Neural progenitor cell (in vitro differentiated cells): ENCODE measurements at regions not wholly inside any gene's neighbourhood (a gene's known extent, or its start where the extent isn't known, plus 50 kb on each side); places are given as distances from the start of the nearest gene placed in this dataset.

Source experiments
- DNase-seq: peaks from one replicate; pipeline ENCODE4 v3.0.0-alpha.2; 2016; ENCODE audit warnings: low spot score
- H2AFZ ChIP-seq: fragments of 200-600 bp; sonication (generic); replicated peaks from 2 replicates; pipeline ENCODE4 v1.6.1; 2016; ENCODE audit warnings: antibody characterized with exemption
- H3F3A ChIP-seq: fragments of 200-600 bp; sonication (generic); 2 replicates; pipeline ENCODE4 v1.6.1; 2016; ENCODE audit warnings: antibody characterized with exemption, low read depth
- H3K27ac ChIP-seq: fragments of 200-600 bp; sonication (generic); 2 replicates; pipeline ENCODE4 v1.5.1; 2016; ENCODE audit warnings: mild to moderate bottlenecking
- H3K27me3 ChIP-seq: fragments of 200-600 bp; sonication (generic); 2 replicates; pipeline ENCODE4 v1.6.1; 2016; ENCODE audit warnings: mild to moderate bottlenecking, moderate library complexity
- H3K36me3 ChIP-seq: fragments of 200-600 bp; sonication (generic); 2 replicates; pipeline ENCODE4 v1.5.1; 2016
- H3K4me1 ChIP-seq: fragments of 200-600 bp; sonication (generic); 2 replicates; pipeline ENCODE4 v1.6.1; 2016; ENCODE audit warnings: mixed run types
- H3K4me2 ChIP-seq: fragments of 200-600 bp; sonication (generic); 2 replicates; pipeline ENCODE4 v1.6.1; 2016
- H3K4me3 ChIP-seq: fragments of 200-600 bp; sonication (generic); 2 replicates; pipeline ENCODE4 v1.5.1; 2016
- H3K79me2 ChIP-seq: fragments of 200-600 bp; sonication (generic); 2 replicates; pipeline ENCODE4 v1.6.1; 2016; ENCODE audit warnings: low read depth
- H3K9ac ChIP-seq: fragments of 200-600 bp; sonication (generic); 2 replicates; pipeline ENCODE4 v1.6.1; 2016
- H3K9me3 ChIP-seq: fragments of 200-600 bp; sonication (generic); 2 replicates; pipeline ENCODE4 v1.5.1; 2016; ENCODE audit warnings: low read depth
- H4K20me1 ChIP-seq: fragments of 200-600 bp; sonication (generic); 2 replicates; pipeline ENCODE4 v1.6.1; 2016; ENCODE audit warnings: low read depth
- H3K27ac Mint-ChIP-seq: 3 replicates; pipeline ENCODE4 v1.8.0; 2021; ENCODE audit warnings: mixed read lengths
- H3K27me3 Mint-ChIP-seq: 2 replicates; pipeline ENCODE4 v1.8.0; 2022; ENCODE audit warnings: low read depth, mild to moderate bottlenecking, inconsistent platforms, moderate library complexity, mixed read lengths; ENCODE audit not compliant: insufficient read depth
- H3K36me3 Mint-ChIP-seq: 3 replicates; pipeline ENCODE4 v1.8.0; 2021; ENCODE audit warnings: mixed read lengths
- H3K4me1 Mint-ChIP-seq: 3 replicates; pipeline ENCODE4 v1.8.0; 2021; ENCODE audit warnings: mixed read lengths
- H3K4me3 Mint-ChIP-seq: 3 replicates; pipeline ENCODE4 v1.8.0; 2021; ENCODE audit warnings: mild to moderate bottlenecking, moderate library complexity, mixed read lengths
- H3K9me3 Mint-ChIP-seq: 3 replicates; pipeline ENCODE4 v1.8.0; 2020; ENCODE audit warnings: mixed read lengths
- EZH2 ChIP-seq: fragments of 200-600 bp; sonication (generic); IDR thresholded peaks from 2 replicates; pipeline ENCODE4 v1.6.1; 2017; ENCODE audit warnings: antibody characterized with exemption, mild to moderate bottlenecking, moderate library complexity
- EZH2phosphoT487 ChIP-seq: fragments of 200-600 bp; sonication (generic); IDR thresholded peaks from 2 replicates; pipeline ENCODE4 v1.6.1; 2017; ENCODE audit warnings: antibody characterized with exemption
- TF ChIP-seq, protein P1 (sequence below): fragments of 200-600 bp; sonication (generic); IDR thresholded peaks from 2 replicates; pipeline ENCODE4 v1.5.1; 2017; ENCODE audit warnings: antibody characterized with exemption, mild to moderate bottlenecking

DNA sequence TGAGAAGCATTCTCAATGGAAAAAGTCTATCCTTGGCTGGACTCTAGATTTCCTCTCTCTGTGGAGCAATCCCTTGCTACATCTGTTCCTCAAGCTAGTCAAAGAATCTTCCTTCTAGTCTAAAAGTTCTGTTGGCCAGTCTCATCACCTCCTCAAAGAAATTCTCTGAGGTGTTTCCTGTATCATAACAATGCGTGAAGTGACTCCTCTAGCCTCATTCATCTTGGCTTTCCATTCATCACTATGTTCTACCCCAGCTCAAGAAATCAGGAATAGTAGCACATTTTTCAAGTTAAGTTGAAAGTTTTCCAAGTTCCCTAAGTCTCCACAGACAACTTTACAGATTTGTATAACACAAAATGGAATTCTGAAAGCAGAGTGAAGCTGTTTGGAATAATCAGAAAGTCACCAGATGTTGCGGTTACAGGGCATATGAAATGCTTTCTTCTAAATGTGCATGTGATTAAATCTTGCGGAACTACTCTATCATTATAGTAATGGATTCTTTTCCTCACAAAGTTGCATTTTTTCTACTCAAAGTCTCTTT lies 176.6 kb upstream of the FREM1 start:
- DNase-seq, result no peak
- Histone ChIP-seq H3K9me3 (no peaks in the 10 kb centered on the region), H3K4me1 (no peaks in the 10 kb centered on the region), H3K4me2 (no peak overlapping the region), H3K4me3 (no peak overlapping the region), H3K27ac (no peak overlapping the region), H3K79me2 (no peaks in the 10 kb centered on the region), H3F3A (no peaks in the 10 kb centered on the region), H3K9ac (no peak overlapping the region), H3K27me3 (no peaks in the 10 kb centered on the region), H4K20me1 (no peaks in the 10 kb centered on the region), H2AFZ (no peak overlapping the region), H3K36me3 (no peaks in the 10 kb centered on the region)
- Mint-ChIP-seq H3K27ac (no peak overlapping the region), H3K4me3 (no peak overlapping the region), H3K9me3 (peaks cover 2% of the 10 kb centered on the region), H3K36me3 (no peaks in the 10 kb centered on the region), H3K27me3 (no peaks in the 10 kb centered on the region), H3K4me1 (no peaks in the 10 kb centered on the region)
- TF ChIP-seq EZH2 (no peak), EZH2phosphoT487 (no peak)
- TF ChIP-seq, protein P1, sequence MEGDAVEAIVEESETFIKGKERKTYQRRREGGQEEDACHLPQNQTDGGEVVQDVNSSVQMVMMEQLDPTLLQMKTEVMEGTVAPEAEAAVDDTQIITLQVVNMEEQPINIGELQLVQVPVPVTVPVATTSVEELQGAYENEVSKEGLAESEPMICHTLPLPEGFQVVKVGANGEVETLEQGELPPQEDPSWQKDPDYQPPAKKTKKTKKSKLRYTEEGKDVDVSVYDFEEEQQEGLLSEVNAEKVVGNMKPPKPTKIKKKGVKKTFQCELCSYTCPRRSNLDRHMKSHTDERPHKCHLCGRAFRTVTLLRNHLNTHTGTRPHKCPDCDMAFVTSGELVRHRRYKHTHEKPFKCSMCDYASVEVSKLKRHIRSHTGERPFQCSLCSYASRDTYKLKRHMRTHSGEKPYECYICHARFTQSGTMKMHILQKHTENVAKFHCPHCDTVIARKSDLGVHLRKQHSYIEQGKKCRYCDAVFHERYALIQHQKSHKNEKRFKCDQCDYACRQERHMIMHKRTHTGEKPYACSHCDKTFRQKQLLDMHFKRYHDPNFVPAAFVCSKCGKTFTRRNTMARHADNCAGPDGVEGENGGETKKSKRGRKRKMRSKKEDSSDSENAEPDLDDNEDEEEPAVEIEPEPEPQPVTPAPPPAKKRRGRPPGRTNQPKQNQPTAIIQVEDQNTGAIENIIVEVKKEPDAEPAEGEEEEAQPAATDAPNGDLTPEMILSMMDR, result no peak

DNA sequence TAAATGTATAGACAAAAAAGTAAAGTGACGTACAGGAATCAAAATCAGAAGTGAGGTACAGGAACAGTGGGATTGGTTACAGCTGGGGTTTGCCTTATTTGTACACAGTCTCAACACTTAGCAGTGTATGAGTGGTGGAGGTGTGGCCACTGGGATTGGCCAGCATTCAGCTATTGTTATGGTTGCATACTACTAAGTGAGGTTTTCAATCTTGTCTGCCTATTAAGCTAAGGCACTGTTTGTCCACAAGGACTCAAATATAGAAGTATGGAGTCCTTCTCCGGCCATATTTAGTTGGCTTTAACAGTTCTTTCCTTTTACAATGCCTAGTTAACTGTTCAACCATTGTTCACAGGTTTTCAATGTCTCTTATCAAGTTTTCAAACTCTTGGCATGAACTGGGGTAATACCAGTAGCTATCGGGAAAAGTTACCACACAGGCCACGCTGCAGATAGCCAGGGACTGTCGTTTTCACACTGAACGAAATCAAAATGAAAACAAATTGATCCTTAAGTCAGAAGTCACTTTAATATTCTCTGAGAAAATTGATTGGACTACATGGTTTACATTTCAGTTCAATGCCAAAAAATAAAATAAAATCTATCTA lies 176.0 kb upstream of the FREM1 start:
- Histone ChIP-seq H2AFZ (peak overlapping the region; percentile 73), H3K4me2 (no peak overlapping the region), H3K27me3 (no peaks in the 10 kb centered on the region), H3K36me3 (no peaks in the 10 kb centered on the region), H3K4me1 (no peaks in the 10 kb centered on the region), H3K9ac (no peak overlapping the region), H3F3A (no peaks in the 10 kb centered on the region), H3K4me3 (no peak overlapping the region), H4K20me1 (no peaks in the 10 kb centered on the region), H3K9me3 (no peaks in the 10 kb centered on the region), H3K79me2 (no peaks in the 10 kb centered on the region), H3K27ac (no peak overlapping the region)
- Mint-ChIP-seq H3K27me3 (no peaks in the 10 kb centered on the region), H3K4me1 (no peaks in the 10 kb centered on the region), H3K4me3 (no peak overlapping the region), H3K36me3 (no peaks in the 10 kb centered on the region), H3K27ac (no peak overlapping the region), H3K9me3 (peaks cover 3% of the 10 kb centered on the region)
- no peak for TF ChIP-seq EZH2
- no peak for DNase-seq

DNA sequence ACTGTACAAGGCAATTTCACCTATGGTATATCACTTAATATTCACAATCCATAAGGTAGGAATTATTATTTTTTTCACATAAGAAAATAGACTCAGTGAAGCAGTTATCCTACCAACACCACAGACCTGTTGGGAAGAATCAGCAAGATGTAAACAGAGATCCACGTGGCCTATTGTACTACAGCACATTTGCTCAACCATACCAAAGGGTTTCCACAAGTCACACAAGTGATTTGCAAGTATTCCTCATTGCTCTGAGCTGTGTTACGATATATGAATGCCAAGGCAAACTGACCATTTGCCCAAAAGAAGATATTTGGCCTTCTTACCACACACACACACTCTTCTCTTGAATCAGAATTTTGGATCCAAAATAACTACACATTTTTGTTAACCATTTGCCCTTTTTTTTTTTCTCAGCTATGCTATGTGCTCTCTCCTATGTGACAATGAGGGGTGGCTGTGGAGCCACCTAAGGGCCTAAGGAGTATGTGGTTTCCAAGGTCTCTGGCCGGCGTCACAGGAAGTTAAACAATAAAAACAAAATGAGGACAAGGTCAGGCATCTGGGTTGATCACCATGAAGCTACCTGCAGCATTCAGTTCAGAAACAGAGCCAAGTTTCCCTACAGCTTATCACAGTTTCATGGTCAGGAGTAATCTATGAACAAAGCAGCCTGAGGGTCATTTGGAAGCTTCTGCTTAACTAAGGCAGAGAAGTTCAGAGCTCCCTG lies 171.0 kb upstream of the FREM1 start:
- peaks cover 2% of the 10 kb centered on the region for H3K4me1 Mint-ChIP-seq
- Histone ChIP-seq H3K9me3 (no peaks in the 10 kb centered on the region), H2AFZ (no peak overlapping the region), H3K4me3 (no peak overlapping the region), H3K9ac (no peak overlapping the region), H3F3A (no peaks in the 10 kb centered on the region), H3K79me2 (no peaks in the 10 kb centered on the region), H3K27ac (no peak overlapping the region), H3K4me2 (no peak overlapping the region), H3K27me3 (no peaks in the 10 kb centered on the region), H4K20me1 (no peaks in the 10 kb centered on the region), H3K4me1 (no peaks in the 10 kb centered on the region), H3K36me3 (no peaks in the 10 kb centered on the region)
- H3K9me3 Mint-ChIP-seq, result peaks cover 7% of the 10 kb centered on the region
- H3K4me3 Mint-ChIP-seq, result no peak overlapping the region
- no peaks in the 10 kb centered on the region for H3K27me3 Mint-ChIP-seq
- no peak for DNase-seq
- TF ChIP-seq EZH2phosphoT487 (no peak), EZH2 (no peak)
- H3K27ac Mint-ChIP-seq, result no peak overlapping the region
- no peaks in the 10 kb centered on the region for H3K36me3 Mint-ChIP-seq

DNA sequence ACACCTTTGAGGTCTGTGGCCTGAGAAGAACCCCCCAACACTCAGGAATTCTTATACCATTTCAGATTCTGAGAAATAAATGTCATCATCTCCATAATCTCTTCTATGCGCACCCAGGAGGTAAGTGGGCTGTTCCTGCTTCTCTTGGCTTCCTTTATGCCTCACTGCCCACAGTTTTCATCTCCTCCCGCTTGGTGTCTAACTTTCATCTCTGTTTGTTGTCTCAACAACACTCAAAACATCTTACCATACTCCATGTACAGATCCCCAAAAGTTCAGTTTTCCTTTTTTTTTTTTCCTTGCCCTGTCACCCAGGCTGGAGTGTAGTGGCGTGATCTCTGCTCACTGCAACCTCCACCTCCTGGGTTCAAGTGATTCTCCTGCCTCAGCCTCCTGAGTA lies 170.2 kb upstream of the FREM1 start:
- H3K4me3 ChIP-seq, result no peak overlapping the region
- H3K4me1 Mint-ChIP-seq, result peaks cover 2% of the 10 kb centered on the region
- H3F3A ChIP-seq, result no peaks in the 10 kb centered on the region
- no peak overlapping the region for H3K4me2 ChIP-seq
- TF ChIP-seq EZH2 (no peak), EZH2phosphoT487 (no peak)
- TF ChIP-seq, protein P1, result no peak
- H3K4me1 ChIP-seq, result no peaks in the 10 kb centered on the region
- no peaks in the 10 kb centered on the region for H3K27me3 Mint-ChIP-seq
- no peaks in the 10 kb centered on the region for H3K27me3 ChIP-seq
- H3K36me3 ChIP-seq, result no peaks in the 10 kb centered on the region
- H2AFZ ChIP-seq, result no peak overlapping the region
- H3K27ac Mint-ChIP-seq, result peak overlapping the region; percentile 64
- H3K9me3 Mint-ChIP-seq, result peaks cover 7% of the 10 kb centered on the region
- H3K36me3 Mint-ChIP-seq, result no peaks in the 10 kb centered on the region
- H3K9ac ChIP-seq, result no peak overlapping the region
- no peaks in the 10 kb centered on the region for H3K9me3 ChIP-seq
- DNase-seq, result no peak
- H3K79me2 ChIP-seq, result no peaks in the 10 kb centered on the region
- H3K4me3 Mint-ChIP-seq, result no peak overlapping the region
- H3K27ac ChIP-seq, result no peak overlapping the region
- no peaks in the 10 kb centered on the region for H4K20me1 ChIP-seq
